ENCODE measurements at regions not wholly inside any gene's neighbourhood (a gene's known extent, or its start where the extent isn't known, plus 50 kb on each side); places are given as distances from the start of the nearest gene placed in this dataset.

GRCh38 chr14:22485649-22486048 lies 103.4 kb downstream of the DAD1 start:
- peak overlapping the region; percentile 63 for H3K27ac ChIP-seq (ENCODE audit: insufficient read depth, low read length, poor library complexity, severe bottlenecking)
- H3K27me3 ChIP-seq (replicated peaks; ENCODE audit: control insufficient read depth, insufficient read depth, low read length, poor library complexity, severe bottlenecking): no peaks in the 10 kb centered on the region
- no peak overlapping the region for H3K4me3 ChIP-seq (ENCODE audit: insufficient read depth, low read depth, low read length, poor library complexity, severe bottlenecking)
- no peaks in the 10 kb centered on the region for H3K36me3 ChIP-seq (ENCODE audit: control insufficient read depth, insufficient read depth, low read length)
- no peaks in the 10 kb centered on the region for H3K4me1 ChIP-seq (ENCODE audit: control insufficient read depth, insufficient read depth, low read length, poor library complexity, severe bottlenecking)
- no peaks in the 10 kb centered on the region for H3K9me3 ChIP-seq (ENCODE audit: control insufficient read depth, low read length)
- DNase-seq: no peak

- Histone ChIP-seq H3K27me3 (replicated peaks; ENCODE audit: control insufficient read depth, insufficient read depth, low read length, poor library complexity, severe bottlenecking) (no peaks in the 10 kb centered on the region), H3K9me3 (ENCODE audit: control insufficient read depth, low read length) (no peaks in the 10 kb centered on the region), H3K36me3 (ENCODE audit: control insufficient read depth, insufficient read depth, low read length) (no peaks in the 10 kb centered on the region), H3K4me3 (ENCODE audit: insufficient read depth, low read depth, low read length, poor library complexity, severe bottlenecking) (no peak overlapping the region), H3K4me1 (ENCODE audit: control insufficient read depth, insufficient read depth, low read length, poor library complexity, severe bottlenecking) (no peaks in the 10 kb centered on the region), H3K27ac (ENCODE audit: insufficient read depth, low read length, poor library complexity, severe bottlenecking) (peak overlapping the region; percentile 45)
- DNase-seq: no peak
Measured at GRCh38 chr14:22485178-22485577, 103.8 kb downstream of the DAD1 start.

DNA sequence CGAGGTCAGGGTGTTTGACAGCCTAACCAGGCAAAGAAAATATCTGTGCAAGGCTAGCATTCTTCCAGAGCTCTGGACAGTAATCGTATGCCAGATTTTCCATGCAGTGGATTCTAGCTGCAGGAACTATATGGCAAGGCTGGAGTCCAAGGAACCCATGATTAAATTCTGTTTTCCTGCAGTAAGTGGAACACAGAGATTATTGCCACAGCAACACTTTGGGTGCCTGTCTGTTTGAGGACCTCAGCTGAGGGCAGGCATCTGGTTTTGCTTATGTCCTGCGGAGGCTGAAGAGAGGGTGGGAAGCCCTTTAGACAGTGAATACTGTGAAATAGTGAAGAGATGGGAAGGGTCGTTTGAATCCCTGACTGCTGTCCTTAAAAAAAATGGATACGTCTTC lies 104.4 kb downstream of the DAD1 start:
- Histone ChIP-seq H3K27ac (ENCODE audit: insufficient read depth, low read length, poor library complexity, severe bottlenecking) (peak overlapping the region; percentile 45), H3K9me3 (ENCODE audit: control insufficient read depth, low read length) (no peaks in the 10 kb centered on the region), H3K4me3 (ENCODE audit: insufficient read depth, low read depth, low read length, poor library complexity, severe bottlenecking) (no peak overlapping the region), H3K4me1 (ENCODE audit: control insufficient read depth, insufficient read depth, low read length, poor library complexity, severe bottlenecking) (no peaks in the 10 kb centered on the region), H3K27me3 (replicated peaks; ENCODE audit: control insufficient read depth, insufficient read depth, low read length, poor library complexity, severe bottlenecking) (no peaks in the 10 kb centered on the region), H3K36me3 (ENCODE audit: control insufficient read depth, insufficient read depth, low read length) (no peaks in the 10 kb centered on the region)
- DNase-seq: no peak

GRCh38 chr14:22483863-22484593 lies 105.0 kb downstream of the DAD1 start:
- H3K36me3 ChIP-seq (ENCODE audit: control insufficient read depth, insufficient read depth, low read length): no peaks in the 10 kb centered on the region
- H3K27me3 ChIP-seq (replicated peaks; ENCODE audit: control insufficient read depth, insufficient read depth, low read length, poor library complexity, severe bottlenecking): no peaks in the 10 kb centered on the region
- no peak for DNase-seq
- H3K4me3 ChIP-seq (ENCODE audit: insufficient read depth, low read depth, low read length, poor library complexity, severe bottlenecking): no peak overlapping the region
- no peaks in the 10 kb centered on the region for H3K4me1 ChIP-seq (ENCODE audit: control insufficient read depth, insufficient read depth, low read length, poor library complexity, severe bottlenecking)
- no peaks in the 10 kb centered on the region for H3K9me3 ChIP-seq (ENCODE audit: control insufficient read depth, low read length)
- peak overlapping the region; percentile 32 for H3K27ac ChIP-seq (ENCODE audit: insufficient read depth, low read length, poor library complexity, severe bottlenecking)

GRCh38 chr14:22482782-22483553 lies 106.1 kb downstream of the DAD1 start:
- H3K27ac ChIP-seq (ENCODE audit: insufficient read depth, low read length, poor library complexity, severe bottlenecking): no peak overlapping the region
- DNase-seq: no peak

GRCh38 chr14:22482085-22482694 lies 106.8 kb downstream of the DAD1 start:
- Histone ChIP-seq H3K36me3 (ENCODE audit: control insufficient read depth, insufficient read depth, low read length) (no peaks in the 10 kb centered on the region), H3K9me3 (ENCODE audit: control insufficient read depth, low read length) (no peaks in the 10 kb centered on the region), H3K27me3 (replicated peaks; ENCODE audit: control insufficient read depth, insufficient read depth, low read length, poor library complexity, severe bottlenecking) (no peaks in the 10 kb centered on the region), H3K4me1 (ENCODE audit: control insufficient read depth, insufficient read depth, low read length, poor library complexity, severe bottlenecking) (no peaks in the 10 kb centered on the region), H3K27ac (ENCODE audit: insufficient read depth, low read length, poor library complexity, severe bottlenecking) (no peak overlapping the region), H3K4me3 (ENCODE audit: insufficient read depth, low read depth, low read length, poor library complexity, severe bottlenecking) (no peak overlapping the region)
- no peak for DNase-seq

More at GRCh38 chr14:22482782-22483553, 106.1 kb downstream of the DAD1 start:
- Histone ChIP-seq H3K4me3 (ENCODE audit: insufficient read depth, low read depth, low read length, poor library complexity, severe bottlenecking) (peak overlapping the region; percentile 22), H3K27me3 (replicated peaks; ENCODE audit: control insufficient read depth, insufficient read depth, low read length, poor library complexity, severe bottlenecking) (no peaks in the 10 kb centered on the region), H3K36me3 (ENCODE audit: control insufficient read depth, insufficient read depth, low read length) (no peaks in the 10 kb centered on the region), H3K4me1 (ENCODE audit: control insufficient read depth, insufficient read depth, low read length, poor library complexity, severe bottlenecking) (no peaks in the 10 kb centered on the region), H3K9me3 (ENCODE audit: control insufficient read depth, low read length) (no peaks in the 10 kb centered on the region)

- no peaks in the 10 kb centered on the region for H3K4me1 ChIP-seq (ENCODE audit: control insufficient read depth, insufficient read depth, low read length, poor library complexity, severe bottlenecking)
Measured at GRCh38 chr14:22481546-22481945, 107.5 kb downstream of the DAD1 start.

DNA sequence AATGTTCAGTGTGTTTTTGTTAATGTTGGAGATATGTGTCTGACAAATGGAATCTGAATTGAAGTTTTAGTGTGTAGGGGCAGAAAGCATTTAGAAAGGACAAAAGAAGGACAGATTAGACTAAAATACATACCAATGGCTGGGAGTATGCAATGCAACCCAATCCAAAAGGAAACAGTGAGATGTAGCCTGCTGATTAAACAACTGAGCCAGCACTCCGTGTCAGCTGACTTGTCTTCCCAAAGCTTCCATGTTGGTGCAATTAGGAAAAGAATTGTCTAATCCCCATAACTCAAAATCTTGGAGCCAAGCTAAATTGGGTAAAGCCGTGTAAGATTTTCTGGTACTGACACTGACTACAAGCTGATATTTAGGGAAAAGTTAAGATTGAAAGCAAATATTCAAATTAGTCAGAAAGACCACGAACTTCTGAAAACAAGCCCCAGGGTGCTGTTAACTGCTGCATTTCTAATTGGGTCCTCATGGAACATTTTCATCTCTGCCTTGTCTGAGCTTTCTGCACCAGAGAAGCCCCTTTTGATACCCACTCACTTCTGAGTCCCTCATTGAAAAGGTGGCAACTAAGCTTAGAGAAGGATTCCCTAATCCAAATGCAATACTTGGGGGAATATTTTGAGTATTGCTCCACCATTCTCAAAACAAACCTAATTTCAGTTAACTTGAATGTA lies 109.1 kb downstream of the DAD1 start:
- no peaks in the 10 kb centered on the region for H3K36me3 ChIP-seq (ENCODE audit: control insufficient read depth, insufficient read depth, low read length)
- no peaks in the 10 kb centered on the region for H3K4me1 ChIP-seq (ENCODE audit: control insufficient read depth, insufficient read depth, low read length, poor library complexity, severe bottlenecking)
- no peak for DNase-seq
- no peak overlapping the region for H3K4me3 ChIP-seq (ENCODE audit: insufficient read depth, low read depth, low read length, poor library complexity, severe bottlenecking)
- no peaks in the 10 kb centered on the region for H3K27me3 ChIP-seq (replicated peaks; ENCODE audit: control insufficient read depth, insufficient read depth, low read length, poor library complexity, severe bottlenecking)
- H3K27ac ChIP-seq (ENCODE audit: insufficient read depth, low read length, poor library complexity, severe bottlenecking): no peak overlapping the region
- no peaks in the 10 kb centered on the region for H3K9me3 ChIP-seq (ENCODE audit: control insufficient read depth, low read length)

More at GRCh38 chr14:22481546-22481945, 107.5 kb downstream of the DAD1 start:
- no peaks in the 10 kb centered on the region for H3K9me3 ChIP-seq (ENCODE audit: control insufficient read depth, low read length)
- no peaks in the 10 kb centered on the region for H3K27me3 ChIP-seq (replicated peaks; ENCODE audit: control insufficient read depth, insufficient read depth, low read length, poor library complexity, severe bottlenecking)
- H3K36me3 ChIP-seq (ENCODE audit: control insufficient read depth, insufficient read depth, low read length): no peaks in the 10 kb centered on the region
- H3K27ac ChIP-seq (ENCODE audit: insufficient read depth, low read length, poor library complexity, severe bottlenecking): no peak overlapping the region
- no peak overlapping the region for H3K4me3 ChIP-seq (ENCODE audit: insufficient read depth, low read depth, low read length, poor library complexity, severe bottlenecking)
- no peak for DNase-seq

DNA sequence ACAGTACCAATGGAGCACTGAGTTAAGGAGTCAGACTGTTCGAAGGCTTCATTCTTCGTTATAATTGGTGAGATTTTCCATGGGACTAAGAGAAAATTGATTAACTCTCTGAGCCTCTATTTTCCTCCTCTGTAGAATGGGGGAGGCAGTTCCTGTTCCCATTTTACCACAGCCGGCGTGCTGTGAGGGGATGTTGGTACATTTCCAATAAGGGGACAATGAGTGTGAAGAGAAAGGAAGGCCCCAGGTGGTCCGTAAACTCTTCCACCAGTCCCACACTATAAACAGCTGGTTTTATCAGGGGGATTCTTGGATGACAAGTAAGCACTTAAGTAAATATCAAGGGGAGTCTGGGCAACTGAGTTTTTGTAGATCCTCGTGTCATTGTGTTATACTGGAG lies 109.9 kb downstream of the DAD1 start:
- Histone ChIP-seq H3K4me1 (ENCODE audit: control insufficient read depth, insufficient read depth, low read length, poor library complexity, severe bottlenecking) (no peaks in the 10 kb centered on the region), H3K4me3 (ENCODE audit: insufficient read depth, low read depth, low read length, poor library complexity, severe bottlenecking) (no peak overlapping the region), H3K27ac (ENCODE audit: insufficient read depth, low read length, poor library complexity, severe bottlenecking) (peak overlapping the region; percentile 18)

More for the DNA sequence above, 109.9 kb downstream of the DAD1 start:
- Histone ChIP-seq H3K36me3 (ENCODE audit: control insufficient read depth, insufficient read depth, low read length) (no peaks in the 10 kb centered on the region), H3K27me3 (replicated peaks; ENCODE audit: control insufficient read depth, insufficient read depth, low read length, poor library complexity, severe bottlenecking) (no peaks in the 10 kb centered on the region), H3K9me3 (ENCODE audit: control insufficient read depth, low read length) (no peaks in the 10 kb centered on the region)
- no peak for DNase-seq

Measured in effector memory CD4-positive, alpha-beta T cell (primary cell).